ENCODE measurements at regions not wholly inside any gene's neighbourhood (a gene's known extent, or its start where the extent isn't known, plus 50 kb on each side); places are given as distances from the start of the nearest gene placed in this dataset.

- TF ChIP-seq, protein P1, sequence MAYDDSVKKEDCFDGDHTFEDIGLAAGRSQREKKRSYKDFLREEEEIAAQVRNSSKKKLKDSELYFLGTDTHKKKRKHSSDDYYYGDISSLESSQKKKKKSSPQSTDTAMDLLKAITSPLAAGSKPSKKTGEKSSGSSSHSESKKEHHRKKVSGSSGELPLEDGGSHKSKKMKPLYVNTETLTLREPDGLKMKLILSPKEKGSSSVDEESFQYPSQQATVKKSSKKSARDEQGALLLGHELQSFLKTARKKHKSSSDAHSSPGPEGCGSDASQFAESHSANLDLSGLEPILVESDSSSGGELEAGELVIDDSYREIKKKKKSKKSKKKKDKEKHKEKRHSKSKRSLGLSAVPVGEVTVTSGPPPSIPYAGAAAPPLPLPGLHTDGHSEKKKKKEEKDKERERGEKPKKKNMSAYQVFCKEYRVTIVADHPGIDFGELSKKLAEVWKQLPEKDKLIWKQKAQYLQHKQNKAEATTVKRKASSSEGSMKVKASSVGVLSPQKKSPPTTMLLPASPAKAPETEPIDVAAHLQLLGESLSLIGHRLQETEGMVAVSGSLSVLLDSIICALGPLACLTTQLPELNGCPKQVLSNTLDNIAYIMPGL (CRISPR knock-in tag; IDR thresholded peaks at IDR 0.05), result no peak
- no peak for TF ChIP-seq CTCF (IDR thresholded peaks at IDR 0.05)
- TF ChIP-seq TP53 (CRISPR knock-in tag; IDR thresholded peaks at IDR 0.05), result no peak
- TF ChIP-seq ZNF423 (CRISPR knock-in tag; IDR thresholded peaks at IDR 0.05), result no peak
Observed at GRCh38 chr1:56223968-56224367, 355.4 kb downstream of the PLPP3 start.
